HG03342 (cell line): ENCODE measurements at regions not wholly inside any gene's neighbourhood (a gene's known extent, or its start where the extent isn't known, plus 50 kb on each side); places are given as distances from the start of the nearest gene placed in this dataset.

Source experiments
- ATAC-seq: cut with Tn5 transposase; IDR thresholded peaks from one replicate; pipeline ENCODE4 v1.9.1; 2021; ENCODE audit warnings: mild to moderate bottlenecking, moderate library complexity; ENCODE audit not compliant: unreplicated experiment

DNA sequence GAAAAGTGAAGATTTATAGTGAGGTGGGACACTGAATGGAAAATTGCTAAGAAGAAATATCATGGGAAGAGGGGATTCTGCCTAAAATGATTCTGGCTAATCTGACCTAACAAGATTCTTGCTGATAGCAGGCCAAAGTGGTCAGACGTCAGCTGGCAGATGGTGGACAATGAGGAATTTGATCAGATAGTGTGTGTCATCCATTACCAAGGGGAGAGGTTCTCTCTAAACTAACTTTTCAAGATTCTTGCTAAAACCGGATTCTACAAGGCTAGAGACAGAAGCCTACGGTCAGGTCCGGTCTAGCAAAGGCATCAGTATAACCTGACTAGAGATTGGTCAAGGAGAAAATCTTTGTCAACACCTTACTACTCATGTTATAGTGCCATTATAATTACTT, 306.0 kb downstream of the ZNF608 start:
- no peak for ATAC-seq

DNA sequence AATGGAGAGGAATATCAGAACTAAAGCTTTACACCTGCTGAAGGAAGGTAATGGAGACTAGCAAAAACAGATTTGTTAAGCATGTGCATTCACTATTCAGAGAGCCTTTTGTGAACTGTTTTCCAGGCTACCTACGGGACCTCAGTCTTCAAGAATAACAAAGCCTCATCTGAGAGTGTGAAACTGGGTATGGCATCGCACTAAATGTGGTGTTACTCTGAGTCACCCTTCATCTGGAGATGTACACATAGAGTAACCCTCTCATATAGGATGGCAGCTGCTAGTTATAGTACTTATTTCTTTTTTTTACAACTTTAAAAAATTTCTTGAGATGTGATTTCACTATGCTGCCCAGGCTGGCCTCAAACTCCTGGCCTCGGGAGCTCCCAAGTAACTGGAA, 306.8 kb downstream of the ZNF608 start:
- no peak for ATAC-seq

DNA sequence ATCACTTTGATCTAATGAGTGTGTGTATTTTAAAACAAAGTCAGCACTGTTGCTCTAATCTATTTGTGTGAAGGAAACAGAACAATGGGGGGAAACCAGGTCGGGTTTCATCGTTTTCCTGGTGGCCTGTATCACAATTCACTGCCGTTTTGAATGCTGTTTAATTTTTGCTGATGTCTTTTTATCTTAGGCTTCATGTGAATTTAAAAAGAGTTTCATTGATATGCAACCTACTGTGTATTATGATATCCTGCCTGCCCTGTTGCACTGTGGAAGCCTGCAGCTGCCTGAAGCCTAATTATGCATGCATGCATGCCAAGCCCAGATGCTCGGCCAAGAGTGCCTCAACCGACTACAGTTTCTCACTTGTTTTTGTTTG, 307.5 kb downstream of the ZNF608 start:
- no peak for ATAC-seq

DNA sequence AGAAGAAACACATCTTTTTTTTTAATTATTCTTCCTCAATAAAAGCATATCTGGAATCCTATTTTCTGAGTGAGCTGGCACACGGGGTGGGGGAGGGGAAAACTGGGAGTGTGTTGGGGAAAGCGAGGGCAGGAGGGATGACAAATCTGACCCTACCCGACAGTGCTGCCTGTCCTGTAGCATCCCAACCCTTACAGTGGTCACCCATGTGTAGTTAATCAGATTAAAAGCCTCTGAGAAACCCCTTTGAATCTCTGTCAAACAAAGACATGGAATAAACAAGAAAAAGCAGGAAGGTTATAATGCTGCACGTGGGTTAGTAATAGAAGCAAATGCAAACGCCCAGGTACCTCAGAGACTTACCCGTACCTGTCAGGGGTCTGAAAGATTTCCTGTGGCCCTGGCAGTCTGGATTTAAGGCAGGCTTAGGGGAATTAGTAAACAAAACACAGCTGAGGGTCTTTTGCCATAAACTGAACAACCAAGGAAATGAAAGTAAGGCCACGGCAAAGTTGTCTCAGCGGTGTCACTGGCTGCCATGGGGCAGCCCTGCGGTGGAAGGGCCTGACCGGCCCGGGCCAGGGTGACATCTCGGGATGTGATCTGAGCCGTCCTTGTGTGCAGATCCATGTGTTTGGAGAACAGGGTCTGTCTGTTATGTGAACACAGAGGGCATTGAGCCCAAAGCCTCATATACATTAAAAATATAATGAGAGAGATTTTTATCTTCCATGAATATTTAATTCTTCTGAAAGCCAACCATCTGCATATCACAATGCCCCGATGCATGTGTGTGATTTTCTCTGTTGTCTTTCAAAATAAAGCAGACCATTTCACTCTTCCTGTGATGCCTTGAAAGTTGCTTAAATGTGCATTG, 308.2 kb downstream of the ZNF608 start:
- no peak for ATAC-seq

DNA sequence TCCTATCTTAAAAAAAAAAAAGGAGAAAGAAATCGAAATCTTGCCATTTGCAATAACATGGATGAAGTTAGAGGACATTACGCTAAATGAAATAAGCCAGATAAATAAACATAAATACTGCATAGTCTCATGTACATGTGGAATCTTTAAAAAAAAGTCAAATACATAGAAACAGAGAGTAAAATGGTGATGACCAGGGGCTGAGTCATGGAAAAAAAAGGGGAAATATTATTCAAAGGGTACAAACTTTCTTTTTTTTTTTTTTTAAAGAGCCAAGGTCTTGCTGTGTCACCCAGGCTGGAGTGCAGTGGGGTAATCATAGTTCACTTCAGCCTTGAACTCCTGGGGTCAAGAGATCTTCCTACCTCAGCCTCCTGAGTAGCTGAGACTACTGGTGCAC, 310.1 kb downstream of the ZNF608 start:
- ATAC-seq, result no peak

DNA sequence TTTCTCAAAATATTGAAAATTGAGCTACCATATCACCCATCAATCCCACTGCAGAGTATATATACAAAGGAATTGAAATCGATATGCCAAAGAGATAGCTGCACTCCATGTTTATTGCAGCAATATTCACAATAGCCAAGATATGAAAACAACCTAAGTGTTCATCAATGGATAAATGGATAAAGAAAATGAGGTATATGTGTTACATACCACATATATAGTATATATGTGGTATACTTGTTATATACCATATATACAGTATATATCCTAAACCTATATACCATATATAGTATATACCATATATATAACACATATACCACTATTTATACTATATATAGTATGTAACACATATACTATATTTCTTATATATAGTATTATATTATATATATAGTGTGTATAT, 313.3 kb downstream of the ZNF608 start:
- no peak for ATAC-seq

DNA sequence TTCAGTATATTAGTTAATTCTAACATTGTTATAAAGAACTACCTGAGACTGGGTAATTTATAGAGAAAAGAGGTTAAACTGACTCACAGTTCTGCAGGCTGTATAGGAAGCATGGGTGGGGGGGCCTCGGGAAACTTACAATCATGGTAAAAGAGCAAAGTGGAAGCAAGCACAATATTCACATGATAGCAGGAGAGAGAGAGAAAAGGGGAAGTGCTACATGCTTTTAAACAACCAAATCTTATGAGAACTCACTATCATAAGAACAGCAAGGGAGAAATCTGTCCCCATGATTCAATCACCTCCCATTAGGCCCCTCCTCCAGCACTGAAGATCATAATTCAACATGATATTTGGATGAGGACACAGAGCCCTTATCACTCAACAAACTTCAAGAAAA, 324.9 kb downstream of the ZNF608 start:
- ATAC-seq, result no peak

DNA sequence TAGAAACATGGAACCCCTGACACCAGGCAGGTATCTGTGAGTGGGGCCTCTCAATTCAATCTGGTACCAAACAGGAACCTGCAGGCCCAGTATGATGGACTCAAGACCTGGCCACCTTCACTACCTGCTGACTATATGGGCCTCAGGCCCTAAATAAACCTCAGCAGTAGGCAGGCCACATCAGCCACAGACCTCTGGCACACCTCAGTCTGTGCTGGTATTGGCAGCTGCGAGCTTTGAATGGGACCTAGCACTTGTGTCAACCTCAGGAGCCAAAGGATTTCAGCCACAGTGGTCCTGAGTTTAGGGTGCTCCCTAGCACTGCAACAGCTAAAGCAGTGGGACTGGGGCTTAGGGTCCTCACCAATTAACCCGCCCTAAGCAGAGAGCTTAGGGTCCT, 325.5 kb downstream of the ZNF608 start:
- ATAC-seq, result no peak

DNA sequence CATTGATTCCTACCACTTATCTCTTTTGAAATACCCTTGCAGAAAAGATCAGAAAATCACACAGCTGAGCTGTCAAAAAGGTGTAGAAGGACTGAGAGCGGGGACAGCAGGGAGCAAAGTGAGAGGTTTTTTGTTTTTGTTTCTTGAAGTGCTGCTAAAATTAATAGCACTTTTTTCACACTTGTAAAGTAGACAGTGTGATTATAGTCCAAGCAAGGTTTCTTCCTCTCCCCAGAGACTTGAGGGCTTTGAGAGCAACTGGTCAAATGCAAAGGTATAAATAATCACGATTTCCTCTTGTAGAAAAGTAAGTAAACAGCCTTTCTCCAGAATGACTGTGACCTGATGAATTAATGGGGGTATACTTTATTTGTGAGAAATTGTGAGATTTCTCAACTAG, 326.9 kb downstream of the ZNF608 start:
- no peak for ATAC-seq

DNA sequence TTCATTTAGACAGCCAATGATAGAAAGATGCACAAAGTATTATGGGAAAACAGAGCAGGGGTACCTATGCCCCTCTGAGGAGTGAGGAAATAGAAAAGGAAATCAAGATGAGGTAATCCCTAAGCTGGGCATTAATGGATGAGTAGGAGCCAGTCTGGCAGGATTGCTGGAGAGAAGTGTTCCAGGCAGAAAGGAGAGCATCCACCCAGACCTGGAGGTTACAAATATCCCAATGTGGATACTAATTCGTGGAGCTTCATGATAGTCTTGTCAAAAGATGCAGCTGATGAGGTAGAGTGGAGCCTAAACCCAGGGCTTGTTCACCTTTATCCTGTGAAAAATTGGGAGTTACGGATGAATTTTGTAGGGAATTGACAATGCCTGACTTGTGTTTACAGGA, 328.0 kb downstream of the ZNF608 start:
- ATAC-seq, result no peak

DNA sequence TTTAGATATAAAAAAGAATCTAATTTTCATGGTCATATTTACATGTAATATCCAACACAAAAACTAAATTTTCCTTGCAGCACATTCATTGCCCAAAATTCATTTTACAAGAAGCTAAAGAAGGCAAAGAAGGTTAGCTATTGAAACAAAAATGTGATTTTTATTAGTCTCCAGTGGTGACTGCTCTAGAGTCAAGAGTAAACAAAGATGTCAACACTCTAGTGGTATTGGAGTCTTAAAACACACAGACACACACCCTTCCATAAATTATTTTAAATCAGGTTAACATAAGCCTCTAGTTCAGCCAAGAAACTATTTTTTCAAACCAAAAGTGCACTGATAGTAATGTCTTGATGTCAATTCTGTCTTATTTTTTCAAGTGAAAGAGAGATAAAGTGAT, 329.2 kb downstream of the ZNF608 start:
- no peak for ATAC-seq

DNA sequence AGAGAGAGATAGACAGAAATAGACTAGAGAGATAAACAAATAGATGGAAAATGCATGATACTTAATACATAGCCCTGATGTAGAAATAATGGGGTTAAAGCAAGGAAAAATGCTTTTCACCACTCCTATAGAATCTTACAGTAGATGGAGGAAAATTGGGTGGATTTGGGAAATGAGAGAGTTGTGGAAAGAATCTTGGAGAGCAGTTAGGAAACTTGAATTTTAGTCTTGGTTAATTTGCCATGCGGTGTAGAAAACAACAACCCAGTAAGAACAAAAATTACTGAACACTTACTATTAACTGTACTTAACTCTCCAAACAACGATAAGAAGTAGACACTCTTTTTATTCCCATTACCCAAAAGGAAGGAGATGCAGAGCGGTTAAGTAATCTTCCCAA, 329.8 kb downstream of the ZNF608 start:
- no peak for ATAC-seq

DNA sequence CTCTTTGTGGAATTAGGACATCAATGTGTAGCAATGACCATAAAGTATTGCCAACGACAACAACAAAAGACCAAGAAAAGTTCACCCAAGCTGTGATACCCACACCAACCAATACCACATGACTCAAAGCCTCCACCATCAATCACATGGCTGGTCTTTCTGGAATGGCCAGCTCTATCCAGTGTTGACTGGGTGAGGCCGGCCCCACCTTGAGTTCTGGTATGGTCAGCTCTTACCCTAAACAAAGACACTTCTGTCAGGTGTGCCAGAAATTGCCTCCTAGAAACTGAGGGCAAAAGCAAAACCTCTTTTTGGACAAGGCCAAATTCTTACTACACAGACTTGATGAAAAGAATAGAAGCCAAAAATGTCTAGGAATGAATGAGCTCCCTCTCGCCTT, 331.5 kb downstream of the ZNF608 start:
- no peak for ATAC-seq

DNA sequence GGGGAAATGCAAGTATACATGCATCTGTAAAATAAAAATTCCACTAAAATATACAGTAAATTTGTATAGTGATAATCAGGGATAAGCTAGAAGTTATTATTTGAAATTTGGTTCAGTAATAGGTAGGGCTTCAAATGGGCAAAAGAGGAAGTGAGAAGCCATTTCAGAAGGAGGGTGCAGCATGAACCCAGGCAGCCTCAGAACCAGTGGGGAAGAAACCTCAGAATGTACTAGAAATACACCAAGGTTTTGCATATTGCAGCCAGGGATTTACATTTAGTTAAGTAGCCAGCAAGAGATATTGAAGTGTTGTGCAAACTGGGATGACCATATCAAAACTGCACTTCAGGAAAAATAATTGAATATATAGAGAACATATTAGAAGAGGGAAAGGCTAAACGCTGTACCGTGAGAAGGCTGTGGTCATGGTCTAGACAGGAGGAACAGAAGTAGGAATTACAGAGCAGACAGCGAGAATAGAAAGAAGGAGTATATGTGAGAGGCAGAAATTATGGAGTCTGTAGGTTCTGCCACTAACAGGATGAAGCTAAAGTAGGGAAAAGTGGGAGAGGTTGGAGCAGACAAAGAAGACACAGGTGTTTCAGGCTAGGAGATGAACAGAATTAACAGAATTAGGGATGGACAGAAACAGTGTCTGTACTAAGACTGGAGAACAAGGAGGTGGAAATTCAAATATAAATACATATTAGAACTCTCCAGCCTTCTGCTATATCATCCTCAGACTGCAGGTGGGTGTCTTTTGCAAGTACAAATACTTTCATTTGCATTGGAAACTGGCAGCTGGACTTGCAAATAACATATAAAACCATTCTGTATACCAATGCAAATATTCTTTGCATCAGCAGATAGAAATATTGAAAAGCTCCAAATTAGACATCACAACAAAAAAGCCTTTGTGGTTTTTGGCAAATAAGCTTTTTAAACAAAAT, 335.6 kb downstream of the ZNF608 start:
- peak; percentile 90 for ATAC-seq

DNA sequence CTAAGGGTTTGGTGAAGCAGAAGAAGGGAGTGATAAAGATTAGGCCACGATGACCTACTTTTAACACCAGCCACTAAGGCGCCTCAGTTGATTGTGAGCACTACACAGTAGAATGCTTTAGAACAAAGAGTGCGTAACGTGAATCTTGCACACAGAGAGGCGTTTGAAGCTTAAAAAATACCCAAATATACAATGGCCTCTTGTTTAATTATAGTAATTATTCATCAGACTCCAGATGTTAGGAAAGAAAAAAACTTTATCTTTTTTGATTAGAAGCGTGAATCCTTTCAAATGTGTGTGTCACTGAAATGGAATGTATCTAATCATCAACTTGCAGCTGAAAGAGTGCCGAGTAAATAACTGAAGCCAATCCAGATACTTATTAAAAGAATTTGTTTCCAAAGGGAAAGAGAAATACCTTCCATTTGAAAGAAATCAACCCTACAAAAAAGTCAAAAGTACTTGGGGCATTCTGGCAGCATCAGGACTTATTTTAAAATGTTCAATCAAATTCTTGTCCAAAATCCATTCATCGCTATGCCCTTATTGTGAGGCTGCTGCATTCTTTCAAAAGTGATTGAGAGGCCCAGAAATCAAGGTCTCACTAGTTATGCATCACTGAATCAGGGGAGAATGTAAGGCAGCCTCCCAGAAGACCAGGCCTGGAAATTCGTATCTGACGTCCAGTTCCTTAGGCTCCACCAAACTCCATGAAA, 337.5 kb downstream of the ZNF608 start:
- no peak for ATAC-seq

DNA sequence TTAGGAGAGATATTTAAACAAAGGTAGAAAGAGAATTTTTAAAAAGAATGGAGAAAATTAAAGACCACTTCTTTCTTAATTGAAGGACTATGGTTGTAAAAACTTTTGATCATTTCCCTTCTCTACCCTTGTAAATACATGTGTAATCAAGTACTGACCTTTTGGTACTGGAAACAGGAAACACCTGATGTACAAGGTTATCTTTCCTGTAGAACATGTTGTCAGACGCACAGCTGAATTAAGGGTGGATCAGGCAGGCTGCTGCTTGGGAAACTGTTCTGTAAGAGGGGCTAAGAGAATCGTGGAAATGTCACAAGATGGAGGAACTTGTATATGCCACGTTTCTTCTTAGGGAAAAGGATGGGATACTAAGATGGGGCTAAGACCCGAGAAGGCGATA, 341.6 kb downstream of the ZNF608 start:
- ATAC-seq, result no peak

DNA sequence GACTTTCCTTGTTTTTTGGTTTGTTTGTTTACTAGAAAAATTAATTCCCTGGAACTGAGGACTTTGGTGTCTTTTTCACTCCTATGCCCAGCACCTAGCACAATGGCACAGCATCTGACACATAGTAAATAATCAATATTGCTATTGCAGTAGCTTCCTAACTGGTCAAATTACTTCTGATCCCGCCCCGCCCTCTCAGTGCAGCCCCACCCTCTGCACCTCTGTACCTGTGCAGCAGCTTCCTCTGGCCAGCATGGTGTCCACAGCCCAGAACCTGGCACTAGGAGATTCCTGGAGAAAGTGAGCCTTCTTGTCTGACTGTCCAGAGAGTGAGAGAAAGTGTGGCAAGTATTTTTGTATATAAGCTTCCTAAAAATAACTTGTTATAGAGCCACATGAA, 343.2 kb downstream of the ZNF608 start:
- ATAC-seq, result no peak

DNA sequence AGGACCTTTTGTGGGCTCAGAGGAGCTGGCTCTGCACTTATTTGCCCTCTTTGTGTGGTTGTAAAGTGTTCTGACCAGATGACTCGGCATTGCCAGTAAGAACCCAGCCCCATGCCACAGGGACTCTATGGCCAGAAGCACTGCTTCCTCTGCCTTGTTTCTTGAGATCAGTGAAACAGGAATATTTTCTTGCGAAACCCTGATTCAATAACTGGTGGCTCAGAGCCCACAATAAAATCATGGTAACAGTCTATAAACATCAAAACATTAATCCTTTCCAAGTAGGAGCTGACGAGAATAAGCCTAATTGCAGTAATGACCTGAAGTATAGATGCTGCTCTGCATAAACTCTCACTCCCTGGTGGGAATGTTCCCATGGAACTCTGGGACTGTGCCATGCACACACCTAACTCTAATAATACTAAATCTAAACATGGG, 344.3 kb downstream of the ZNF608 start:
- no peak for ATAC-seq

DNA sequence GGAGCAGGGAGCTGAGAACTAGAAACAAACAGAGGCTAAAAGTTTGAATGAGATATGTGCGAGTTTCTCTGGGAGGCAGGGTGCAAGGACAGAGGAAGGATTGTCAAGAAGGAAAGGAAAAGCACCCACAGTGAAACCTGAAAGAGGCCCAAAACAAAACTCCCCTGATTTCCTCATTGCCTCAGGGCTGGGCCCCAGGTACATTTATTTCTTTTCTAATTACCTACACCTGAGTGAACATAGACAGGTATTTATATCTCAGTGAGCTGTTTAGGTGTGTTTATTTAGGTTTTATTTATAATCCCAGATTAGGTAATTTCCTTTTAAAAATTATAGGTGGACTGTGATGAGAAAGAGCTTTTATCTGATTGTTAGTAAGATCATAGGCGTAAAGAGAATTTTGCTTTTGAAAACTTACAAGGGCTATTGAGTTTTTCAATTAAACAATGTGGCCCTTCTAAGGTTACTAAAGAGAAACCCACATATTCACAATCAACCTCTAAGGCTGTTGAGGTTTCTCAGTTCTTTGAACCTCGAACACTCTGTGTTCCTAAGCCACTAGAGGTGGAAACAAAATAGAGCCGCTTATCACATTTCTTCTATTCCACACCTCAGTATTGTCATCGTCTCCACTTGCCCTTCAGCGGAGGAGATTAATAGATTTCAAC, 344.8 kb downstream of the ZNF608 start:
- ATAC-seq, result no peak

DNA sequence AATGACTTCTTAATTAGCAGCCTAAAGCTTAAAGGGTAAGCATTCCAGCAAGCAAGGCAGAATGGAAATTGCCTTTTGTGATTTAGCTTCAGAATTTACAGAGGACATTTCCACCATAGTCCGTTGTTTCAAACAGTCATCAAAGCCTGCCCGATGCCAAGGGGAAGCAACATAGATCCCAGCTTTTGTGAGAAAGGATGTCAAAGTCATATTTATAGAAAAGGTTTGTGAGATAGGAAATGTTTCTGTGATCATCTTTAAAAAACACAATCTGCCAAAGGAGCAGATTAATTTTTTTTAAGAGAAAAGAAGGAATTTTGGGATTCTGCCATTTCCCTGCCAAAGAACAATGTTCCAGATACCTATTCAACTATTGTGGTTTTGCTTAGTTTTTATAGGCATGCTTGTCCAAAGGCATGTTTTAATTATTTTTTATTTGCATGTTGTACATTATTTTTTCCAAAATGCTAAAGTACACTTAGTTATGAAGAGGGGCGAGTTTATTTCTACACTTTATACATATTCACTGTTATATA, 346.9 kb downstream of the ZNF608 start:
- ATAC-seq, result no peak

DNA sequence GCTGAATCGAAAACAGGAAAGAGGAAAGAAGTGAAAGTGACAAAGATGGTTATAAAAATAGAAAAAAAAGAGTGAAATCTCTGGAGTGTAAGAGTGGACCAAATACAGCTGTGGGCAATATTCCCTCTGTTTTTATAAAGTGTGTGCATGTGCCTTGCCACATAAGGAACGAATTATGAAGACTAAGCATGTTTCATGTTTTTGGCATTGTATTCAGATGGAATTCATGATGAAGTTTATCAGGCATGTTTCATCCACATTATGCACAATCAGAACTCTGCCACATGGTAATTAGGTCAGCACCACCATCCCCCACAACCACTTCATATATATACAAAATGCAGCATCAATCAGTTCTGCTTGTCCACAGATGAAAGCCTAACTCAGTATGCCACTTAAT, 348.0 kb downstream of the ZNF608 start:
- ATAC-seq, result no peak
